ENCODE measurements at regions not wholly inside any gene's neighbourhood (a gene's known extent, or its start where the extent isn't known, plus 50 kb on each side); places are given as distances from the start of the nearest gene placed in this dataset.

DNA sequence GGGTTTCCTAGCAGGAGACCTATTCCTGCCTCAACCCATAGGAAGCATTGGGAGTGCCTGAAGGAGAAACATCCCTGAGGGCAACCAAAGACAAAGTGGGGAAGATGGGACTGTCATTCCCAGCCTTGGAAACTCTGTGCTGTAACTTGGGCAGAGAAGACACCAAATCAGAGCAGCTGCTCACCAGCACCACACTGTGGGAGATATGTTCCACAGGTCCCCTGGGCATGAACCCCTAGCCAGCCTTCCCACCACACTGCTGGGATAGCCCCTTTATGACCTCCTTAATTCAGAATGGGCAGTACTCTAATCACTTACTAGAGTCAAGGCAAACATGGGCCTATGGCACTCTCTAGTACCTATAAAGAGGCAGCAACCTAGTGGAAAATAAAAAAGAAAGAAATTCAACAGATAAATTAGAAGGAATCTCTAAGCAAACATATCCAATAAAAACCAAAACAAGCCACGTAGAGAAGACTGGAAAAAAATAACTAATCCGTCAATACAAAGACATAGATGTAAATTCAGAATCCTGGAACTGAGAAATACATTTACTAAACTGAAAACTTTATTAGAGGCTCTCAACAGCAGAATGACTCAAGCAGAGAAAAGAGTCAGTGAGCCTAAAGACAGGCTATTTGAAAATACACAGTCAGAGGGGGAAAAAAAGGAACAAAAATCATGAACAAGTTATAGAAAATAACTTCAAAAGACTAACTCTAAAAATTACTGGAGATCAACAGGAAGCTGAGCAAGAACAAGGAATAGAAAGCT is 878.4 kb upstream of the FRG1 start:
- Mint-ChIP-seq H3K9me3 (peaks cover 15% of the 10 kb centered on the region), H3K27ac (no peak overlapping the region), H3K4me1 (no peaks in the 10 kb centered on the region), H3K36me3 (no peaks in the 10 kb centered on the region), H3K27me3 (no peaks in the 10 kb centered on the region), H3K4me3 (no peak overlapping the region)
- no peak for DNase-seq

DNA sequence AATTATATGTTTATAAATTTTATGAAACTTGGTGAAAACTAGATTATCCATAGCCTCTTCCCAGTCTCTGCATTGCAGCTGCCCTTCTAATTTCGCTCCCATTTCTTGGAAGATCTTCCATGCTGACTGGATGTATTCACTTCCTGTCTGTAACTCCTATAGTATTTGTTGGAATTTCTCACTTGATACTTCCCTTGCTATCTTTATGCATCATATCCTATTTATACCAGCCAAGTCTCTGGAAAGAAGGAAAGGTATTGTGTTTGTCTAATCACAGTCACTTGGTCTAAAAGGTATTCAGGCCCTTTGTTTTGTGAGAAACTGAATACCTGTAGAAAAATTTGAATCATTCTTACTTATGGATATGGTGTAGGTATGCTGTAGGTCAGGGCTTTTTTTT is 870.9 kb upstream of the FRG1 start:
- no peaks in the 10 kb centered on the region for H3K27me3 Mint-ChIP-seq
- H3K27ac Mint-ChIP-seq, result no peak overlapping the region
- peaks cover 7% of the 10 kb centered on the region for H3K9me3 Mint-ChIP-seq
- no peak overlapping the region for H3K4me3 Mint-ChIP-seq
- H3K36me3 Mint-ChIP-seq, result no peaks in the 10 kb centered on the region
- no peak for DNase-seq
- H3K4me1 Mint-ChIP-seq, result no peaks in the 10 kb centered on the region

DNA sequence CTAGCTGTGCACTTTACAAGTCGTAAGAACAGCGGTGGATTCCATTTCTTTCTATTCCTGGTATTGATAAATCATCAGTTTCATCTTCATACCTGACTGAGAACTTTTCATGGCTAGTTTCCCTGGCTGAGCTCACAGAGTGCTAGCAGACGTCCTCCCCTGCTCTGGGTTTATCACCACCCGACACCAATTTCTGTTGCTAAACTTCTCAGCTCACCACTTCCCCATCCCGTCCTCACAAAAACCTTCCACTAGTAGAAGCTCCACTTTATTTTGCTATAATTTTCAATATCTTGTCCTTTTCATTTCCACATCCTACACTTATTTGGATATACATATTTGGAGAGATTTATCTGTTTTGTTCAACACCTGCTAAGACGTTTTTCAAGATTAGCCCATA is 869.4 kb upstream of the FRG1 start:
- peaks cover 10% of the 10 kb centered on the region for H3K9me3 Mint-ChIP-seq

DNA sequence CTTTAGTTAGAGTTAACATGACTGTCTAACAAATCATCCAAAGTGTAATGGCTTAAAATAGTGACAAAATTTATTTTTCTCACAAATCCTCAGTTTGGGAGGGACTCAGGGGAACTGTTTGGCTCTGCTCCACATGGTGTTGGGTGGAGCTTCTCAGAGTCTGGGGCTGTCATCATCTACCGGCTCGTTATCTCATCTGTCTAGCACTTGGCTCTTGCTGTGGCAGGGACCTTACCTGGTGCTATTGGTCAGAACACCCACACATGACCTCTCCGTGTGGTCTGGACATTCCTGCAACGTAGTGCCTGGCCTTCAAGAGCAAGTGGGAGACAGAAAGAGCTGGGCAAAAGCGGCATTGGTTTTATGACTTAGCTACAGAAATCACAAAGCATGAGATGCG is 866.9 kb upstream of the FRG1 start:
- Mint-ChIP-seq H3K27me3 (no peaks in the 10 kb centered on the region), H3K36me3 (no peaks in the 10 kb centered on the region), H3K27ac (no peak overlapping the region), H3K9me3 (peaks cover 9% of the 10 kb centered on the region), H3K4me1 (no peaks in the 10 kb centered on the region), H3K4me3 (no peak overlapping the region)
- DNase-seq, result no peak

More for the DNA sequence above, 869.4 kb upstream of the FRG1 start:
- Mint-ChIP-seq H3K4me1 (no peaks in the 10 kb centered on the region), H3K27me3 (no peaks in the 10 kb centered on the region), H3K36me3 (no peaks in the 10 kb centered on the region), H3K4me3 (no peak overlapping the region), H3K27ac (no peak overlapping the region)
- DNase-seq, result no peak

DNA sequence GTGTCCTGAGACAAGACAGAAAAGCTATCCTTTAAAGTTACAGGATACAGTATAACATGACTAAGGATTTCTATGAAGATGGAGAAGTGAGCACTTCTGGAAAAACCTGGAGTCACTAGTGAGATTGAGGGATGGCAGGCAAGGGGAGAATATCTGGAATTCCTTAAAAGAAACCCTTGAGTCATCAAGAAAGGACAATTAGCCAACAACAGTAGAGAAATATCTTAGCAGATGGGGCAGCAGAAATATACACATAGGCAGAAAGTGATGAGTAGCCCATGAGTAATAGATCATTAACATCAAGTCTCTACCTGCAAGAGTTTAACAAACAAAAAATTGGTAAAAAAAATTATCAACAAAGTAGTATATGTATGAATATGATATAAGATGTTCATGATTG is 858.8 kb upstream of the FRG1 start:
- no peak for DNase-seq
- Mint-ChIP-seq H3K4me3 (no peak overlapping the region), H3K27ac (no peak overlapping the region), H3K9me3 (peaks cover 6% of the 10 kb centered on the region), H3K36me3 (no peaks in the 10 kb centered on the region), H3K4me1 (no peaks in the 10 kb centered on the region), H3K27me3 (no peaks in the 10 kb centered on the region)

DNA sequence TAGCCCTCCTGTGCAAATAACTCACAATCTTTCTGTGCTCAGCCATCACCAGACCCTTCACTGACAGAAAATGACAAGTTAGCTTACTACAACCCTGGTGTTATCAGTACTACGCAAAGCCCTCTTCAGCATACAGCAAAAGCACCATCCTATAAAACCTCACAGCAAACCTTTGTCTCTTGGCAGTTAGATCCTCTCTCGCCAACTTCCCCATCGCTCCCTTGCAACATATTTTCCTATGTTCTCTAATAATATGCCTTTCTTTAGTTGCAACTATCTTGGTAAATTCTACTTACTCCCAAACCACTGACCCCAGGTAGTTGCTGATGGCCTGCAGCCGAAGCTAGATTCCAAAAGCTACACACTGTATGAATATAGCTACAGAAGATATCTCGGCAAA is 856.9 kb upstream of the FRG1 start:
- Mint-ChIP-seq H3K4me3 (no peak overlapping the region), H3K9me3 (peaks cover 6% of the 10 kb centered on the region), H3K27me3 (no peaks in the 10 kb centered on the region), H3K4me1 (no peaks in the 10 kb centered on the region), H3K27ac (no peak overlapping the region), H3K36me3 (no peaks in the 10 kb centered on the region)
- DNase-seq, result no peak

DNA sequence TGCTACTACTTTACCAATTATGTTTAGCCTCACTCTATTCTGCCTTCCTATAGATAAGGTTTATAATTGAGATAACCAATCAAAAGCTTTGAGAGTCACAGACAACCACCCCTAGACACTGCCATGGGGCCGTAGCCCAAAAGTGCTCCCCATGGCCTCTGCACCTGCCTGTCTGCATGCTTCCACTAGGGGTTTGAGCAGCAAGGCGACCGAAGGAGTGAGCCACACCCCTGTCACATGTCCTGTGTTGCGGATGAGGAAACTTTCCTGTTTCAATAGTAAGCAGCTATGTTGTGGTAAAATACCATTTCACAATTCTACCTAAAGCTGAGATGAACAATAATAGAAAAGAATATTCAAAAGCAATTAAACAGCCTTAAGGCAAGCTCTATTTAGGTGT is 856.0 kb upstream of the FRG1 start:
- no peak overlapping the region for H3K4me3 Mint-ChIP-seq

DNA sequence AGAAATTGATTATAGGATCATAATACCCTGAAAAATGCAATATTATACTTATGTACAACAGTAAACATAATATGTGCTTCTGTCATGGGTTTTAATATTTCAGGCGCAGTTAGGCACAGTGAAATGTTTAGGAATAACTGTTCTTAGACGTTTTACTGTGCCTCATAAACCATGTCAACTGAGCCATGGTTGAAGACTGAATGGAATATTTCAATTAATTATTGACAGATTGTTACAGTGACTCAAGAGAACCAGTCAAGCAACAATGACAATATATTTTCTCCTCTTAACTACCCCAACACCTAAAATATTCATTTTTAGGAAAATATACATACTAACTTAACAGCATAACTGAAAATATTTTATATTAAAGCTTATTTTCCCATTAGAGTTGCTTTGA is 852.7 kb upstream of the FRG1 start:
- no peak overlapping the region for H3K27ac Mint-ChIP-seq
- H3K27me3 Mint-ChIP-seq, result no peaks in the 10 kb centered on the region
- no peaks in the 10 kb centered on the region for H3K36me3 Mint-ChIP-seq
- DNase-seq, result no peak
- H3K4me3 Mint-ChIP-seq, result no peak overlapping the region
- peaks cover 1% of the 10 kb centered on the region for H3K9me3 Mint-ChIP-seq
- no peaks in the 10 kb centered on the region for H3K4me1 Mint-ChIP-seq

More for the DNA sequence above, 856.0 kb upstream of the FRG1 start:
- no peaks in the 10 kb centered on the region for H3K36me3 Mint-ChIP-seq
- no peak for DNase-seq
- peaks cover 6% of the 10 kb centered on the region for H3K9me3 Mint-ChIP-seq
- no peaks in the 10 kb centered on the region for H3K27me3 Mint-ChIP-seq
- no peaks in the 10 kb centered on the region for H3K4me1 Mint-ChIP-seq
- no peak overlapping the region for H3K27ac Mint-ChIP-seq

DNA sequence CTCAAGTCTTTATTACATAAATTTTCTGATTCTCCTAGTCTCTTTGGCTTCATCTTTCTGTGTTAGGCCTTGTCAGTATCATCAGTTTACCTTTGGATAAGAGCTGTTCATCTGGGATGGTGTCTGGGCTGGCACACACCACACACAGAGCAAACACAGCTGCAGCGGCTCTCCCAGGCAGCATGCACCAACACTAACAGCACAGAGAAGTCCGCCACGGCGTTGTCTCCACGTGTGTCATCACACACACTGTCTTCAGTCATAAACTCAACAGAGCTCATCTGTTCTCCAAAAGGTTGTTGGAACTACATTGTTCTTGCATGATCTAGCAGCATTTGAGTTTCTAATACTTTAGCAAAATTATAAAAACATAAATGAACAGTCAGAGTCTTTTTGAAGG is 851.9 kb upstream of the FRG1 start:
- no peaks in the 10 kb centered on the region for H3K36me3 Mint-ChIP-seq
- H3K4me1 Mint-ChIP-seq, result no peaks in the 10 kb centered on the region
- H3K4me3 Mint-ChIP-seq, result no peak overlapping the region
- no peaks in the 10 kb centered on the region for H3K27me3 Mint-ChIP-seq
- DNase-seq, result no peak
- no peaks in the 10 kb centered on the region for H3K9me3 Mint-ChIP-seq
- H3K27ac Mint-ChIP-seq, result no peak overlapping the region

DNA sequence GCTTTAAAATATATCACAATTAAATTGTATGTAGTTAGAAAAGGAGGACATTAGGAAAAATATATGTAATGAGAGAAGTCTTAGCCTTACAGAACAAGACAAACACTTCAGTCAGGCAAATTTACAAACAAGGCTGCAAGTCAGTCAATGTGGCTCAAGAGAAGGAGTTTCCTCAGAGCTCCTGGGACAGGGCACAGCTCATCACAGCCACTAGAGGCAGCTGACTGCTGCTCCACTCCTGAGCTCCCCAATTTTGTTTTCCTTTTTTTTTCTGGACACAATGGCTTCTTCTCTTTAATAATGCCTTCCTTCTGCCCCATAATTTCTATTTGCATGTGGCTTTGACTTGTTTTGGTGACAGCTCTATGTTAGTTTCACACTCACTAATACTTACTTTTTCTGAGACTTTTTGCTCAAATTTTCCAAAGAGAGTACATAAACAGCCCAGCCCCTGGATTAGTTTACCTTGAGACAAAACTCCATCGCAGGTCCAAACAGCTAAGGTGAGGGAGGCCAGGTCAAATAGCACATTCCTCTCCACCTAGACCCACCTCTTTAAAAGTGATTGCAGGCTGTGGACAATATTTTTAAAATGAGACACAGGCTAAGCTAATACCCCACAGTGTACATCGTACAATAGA is 850.4 kb upstream of the FRG1 start:
- no peaks in the 10 kb centered on the region for H3K36me3 Mint-ChIP-seq
- no peaks in the 10 kb centered on the region for H3K4me1 Mint-ChIP-seq
- H3K27me3 Mint-ChIP-seq, result no peaks in the 10 kb centered on the region
- H3K4me3 Mint-ChIP-seq, result no peak overlapping the region
- no peaks in the 10 kb centered on the region for H3K9me3 Mint-ChIP-seq
- H3K27ac Mint-ChIP-seq, result no peak overlapping the region
- no peak for DNase-seq

DNA sequence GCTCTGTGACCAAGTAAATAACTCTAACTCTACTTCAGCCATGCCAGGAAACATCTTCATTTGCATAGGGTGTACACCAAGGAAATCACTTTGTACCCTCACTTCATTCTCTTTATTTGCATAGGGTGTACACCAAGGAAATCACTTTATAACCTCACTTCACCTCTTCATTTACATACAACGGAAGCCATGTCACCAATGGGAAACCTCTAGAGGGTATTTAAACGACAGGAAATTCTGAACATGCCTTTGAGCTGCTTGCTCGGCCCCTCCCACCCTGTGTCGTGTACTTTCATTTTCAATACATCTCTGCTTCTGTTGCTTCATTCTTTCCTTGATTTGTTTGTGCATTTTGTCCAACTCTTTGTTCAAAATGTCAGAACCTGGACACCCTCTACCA is 848.1 kb upstream of the FRG1 start:
- DNase-seq, result no peak
- H3K27me3 Mint-ChIP-seq, result no peaks in the 10 kb centered on the region

DNA sequence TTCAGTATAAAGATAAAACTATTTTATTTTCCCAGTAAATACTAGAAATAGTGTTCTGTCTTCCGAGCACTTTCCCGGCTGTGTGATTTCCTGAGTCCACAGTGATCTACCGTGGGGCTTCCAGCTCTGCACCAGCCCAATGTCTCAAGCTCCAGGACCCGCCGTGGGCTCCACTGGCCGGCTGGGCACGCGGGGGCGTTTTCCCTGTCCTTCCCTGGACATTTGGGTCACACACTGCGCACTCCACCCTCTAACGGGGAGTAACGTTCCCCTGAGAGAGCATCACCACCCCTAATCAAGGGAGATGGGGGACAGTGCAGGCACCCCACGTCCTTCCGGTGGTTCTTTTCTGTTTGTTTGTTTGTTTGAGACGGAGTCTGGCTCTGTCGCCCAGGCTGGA is 844.6 kb upstream of the FRG1 start:
- no peak for DNase-seq
- Mint-ChIP-seq H3K9me3 (peaks cover 3% of the 10 kb centered on the region), H3K4me3 (no peak overlapping the region), H3K27ac (no peak overlapping the region), H3K27me3 (no peaks in the 10 kb centered on the region), H3K36me3 (no peaks in the 10 kb centered on the region), H3K4me1 (no peaks in the 10 kb centered on the region)

More for the DNA sequence above, 848.1 kb upstream of the FRG1 start:
- Mint-ChIP-seq H3K9me3 (peaks cover 3% of the 10 kb centered on the region), H3K27ac (no peak overlapping the region), H3K36me3 (no peaks in the 10 kb centered on the region), H3K4me3 (no peak overlapping the region), H3K4me1 (no peaks in the 10 kb centered on the region)

DNA sequence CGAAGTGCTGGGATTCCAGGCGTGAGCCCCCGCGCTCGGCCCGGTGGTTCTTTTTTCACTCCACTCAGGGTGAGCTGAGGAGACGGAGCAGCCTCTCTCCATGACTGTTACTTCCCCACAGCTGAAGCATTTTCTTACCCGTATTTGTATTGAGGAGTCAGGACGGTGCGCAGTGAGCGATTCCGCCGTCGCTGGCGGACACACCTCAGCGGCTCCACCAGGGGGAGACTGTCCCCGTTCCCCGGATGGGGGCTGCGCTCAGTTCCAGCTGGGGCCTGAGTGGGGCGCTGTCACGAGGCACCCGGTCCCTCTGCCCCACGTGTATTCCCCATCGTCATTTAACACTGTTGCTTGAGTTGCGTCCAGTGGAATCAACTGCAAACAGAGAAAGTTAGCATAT is 844.0 kb upstream of the FRG1 start:
- no peaks in the 10 kb centered on the region for H3K27me3 Mint-ChIP-seq
- H3K27ac Mint-ChIP-seq, result no peak overlapping the region
- H3K4me1 Mint-ChIP-seq, result no peaks in the 10 kb centered on the region
- DNase-seq, result no peak
- H3K4me3 Mint-ChIP-seq, result no peak overlapping the region
- no peaks in the 10 kb centered on the region for H3K36me3 Mint-ChIP-seq
- peaks cover 3% of the 10 kb centered on the region for H3K9me3 Mint-ChIP-seq

DNA sequence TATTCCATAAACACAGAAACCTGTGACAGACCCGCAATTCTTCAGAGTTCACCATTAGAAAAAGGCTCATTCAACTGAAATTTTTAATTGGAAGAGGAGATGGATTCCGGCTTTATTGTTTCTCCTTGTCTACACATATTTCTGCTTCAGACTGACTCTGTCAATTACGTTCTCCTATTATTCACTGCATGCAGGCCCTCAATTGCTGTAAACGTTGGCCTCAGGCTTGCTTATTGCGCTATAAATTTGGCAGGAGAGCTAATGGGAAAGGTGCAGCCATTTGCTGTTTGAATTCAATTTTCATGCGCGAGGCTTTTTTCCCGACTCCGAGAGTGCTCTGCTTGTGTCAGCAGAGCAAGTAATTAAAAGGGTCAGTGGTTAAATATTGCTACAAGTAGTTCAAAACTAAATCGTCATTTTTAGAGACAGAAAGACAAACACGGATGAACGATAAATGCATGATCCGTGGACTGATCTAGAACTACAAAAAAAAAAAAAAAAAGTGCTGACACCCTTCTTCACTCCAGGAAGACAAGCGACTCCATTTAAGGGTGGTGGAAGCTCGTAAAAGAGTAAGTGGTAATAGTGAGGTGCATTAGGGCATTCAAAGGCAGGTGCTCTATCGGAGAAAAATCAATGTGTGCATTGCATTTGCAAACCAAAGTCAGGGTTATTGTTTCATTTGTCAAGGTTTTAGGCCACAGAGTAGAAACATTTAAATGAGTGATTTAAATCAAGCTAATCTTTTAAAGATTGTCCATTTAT is 841.6 kb upstream of the FRG1 start:
- Mint-ChIP-seq H3K4me3 (no peak overlapping the region), H3K27me3 (no peaks in the 10 kb centered on the region), H3K4me1 (no peaks in the 10 kb centered on the region), H3K9me3 (peaks cover 3% of the 10 kb centered on the region), H3K27ac (no peak overlapping the region), H3K36me3 (no peaks in the 10 kb centered on the region)
- no peak for DNase-seq

DNA sequence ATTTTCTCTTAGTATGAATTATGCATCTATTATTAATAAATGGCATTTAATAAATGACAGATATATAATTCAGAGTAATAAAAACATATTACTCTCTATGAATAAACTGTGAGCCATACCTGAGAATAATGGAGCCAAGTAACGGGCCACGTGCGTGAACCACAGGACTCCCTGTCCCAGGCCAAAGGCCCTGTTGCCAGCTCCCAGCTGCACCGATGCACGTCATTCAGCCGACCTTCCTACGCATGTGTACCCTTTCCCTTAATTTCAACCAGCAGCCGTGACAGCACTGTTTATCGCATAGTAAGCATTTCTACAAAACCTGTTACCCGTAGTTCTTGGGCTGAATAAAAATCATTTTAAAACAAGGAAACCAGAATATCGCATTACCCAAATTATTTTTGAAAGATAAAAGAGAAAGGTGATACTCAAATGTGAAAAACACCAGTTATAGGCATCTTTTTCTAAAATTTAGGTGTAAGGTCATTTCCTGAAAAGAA is 827.2 kb upstream of the FRG1 start:
- DNase-seq, result no peak
- Mint-ChIP-seq H3K27ac (no peak overlapping the region), H3K36me3 (no peaks in the 10 kb centered on the region), H3K9me3 (peaks cover 6% of the 10 kb centered on the region), H3K27me3 (no peaks in the 10 kb centered on the region), H3K4me3 (no peak overlapping the region), H3K4me1 (no peaks in the 10 kb centered on the region)
